ENCODE measurements at regions not wholly inside any gene's neighbourhood (a gene's known extent, or its start where the extent isn't known, plus 50 kb on each side); places are given as distances from the start of the nearest gene placed in this dataset.

DNA sequence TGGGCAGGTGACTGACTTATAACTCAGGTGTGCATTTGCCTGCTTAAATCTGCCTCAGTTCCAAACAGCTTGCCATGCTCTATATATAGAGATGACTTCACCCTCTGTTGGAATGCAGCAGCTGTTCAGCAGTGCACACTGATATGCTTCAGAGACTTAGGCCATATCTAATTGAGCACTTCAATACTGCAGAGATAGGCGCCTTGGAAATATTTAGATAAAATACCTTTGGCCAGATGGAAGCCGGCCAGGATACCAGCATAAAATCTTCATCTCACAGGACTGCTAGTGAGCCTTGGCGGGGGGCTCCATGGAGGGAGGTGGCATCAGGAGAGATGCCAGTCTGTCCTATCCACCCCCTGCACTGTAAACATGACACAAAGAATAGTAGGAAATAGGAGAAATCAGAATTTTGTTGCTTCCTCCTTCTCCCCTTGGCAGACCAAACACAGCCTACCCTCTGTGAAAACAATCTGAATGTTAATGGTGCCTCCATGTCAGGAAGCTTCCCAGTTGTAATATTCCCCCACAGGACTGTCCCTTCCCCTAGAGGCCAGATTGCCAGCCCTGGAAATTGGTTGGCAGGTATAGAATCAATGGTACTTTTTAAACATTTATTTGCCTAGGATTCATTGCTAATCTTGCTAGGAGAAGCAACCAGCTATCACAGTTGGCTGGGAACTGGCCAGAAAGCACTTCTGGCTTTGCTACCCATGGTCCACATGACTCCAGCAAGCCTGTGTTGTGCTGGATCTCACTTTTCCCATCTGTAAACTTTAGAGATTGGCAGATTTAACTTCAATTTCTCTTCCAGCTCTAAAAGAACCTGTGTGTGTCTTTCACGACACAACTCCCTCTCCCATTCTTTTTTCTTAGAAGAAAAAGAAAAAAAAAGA lies 215.5 kb upstream of the KCNMB2 start:
- DNase-seq (ENCODE audit: unreplicated experiment), result peak; percentile 4
- BruUV-seq (replicated peaks), result no TSS peak
- H3K9me3 Mint-ChIP-seq (ENCODE audit: unreplicated experiment), result no peaks in the 10 kb centered on the region
- no peak overlapping the region for H3K4me3 Mint-ChIP-seq (ENCODE audit: unreplicated experiment)
- no peaks in the 10 kb centered on the region for H3K36me3 Mint-ChIP-seq (ENCODE audit: insufficient read depth, unreplicated experiment)
- H3K27ac Mint-ChIP-seq (ENCODE audit: low read depth, unreplicated experiment), result peak overlapping the region; percentile 35
- ChIA-PET CTCF (interaction anchor here (0.6 to 1.4 kb wide), 9 partner anchors 21 to 1274 kb away, joined by 3 to 5 read pairs (median 3); no protein-coding TSS in a partner anchor), POLR2A (interaction anchor here (0.5 to 2.9 kb wide), 16 partner anchors 16 to 1125 kb away, joined by 3 to 20 read pairs (median 3); partner anchors contain the start of gene TBL1XR1)
- intact Hi-C loops (cut with micrococcal nuclease), result loop anchor here (10.0 kb wide), 3 partner anchors 236 to 726 kb away; no protein-coding TSS in a partner anchor
- peaks cover 8% of the 10 kb centered on the region for H3K4me1 Mint-ChIP-seq (ENCODE audit: insufficient read depth, unreplicated experiment)
- no peaks in the 10 kb centered on the region for H3K27me3 Mint-ChIP-seq (ENCODE audit: insufficient read depth, unreplicated experiment)
- TF ChIP-seq, protein P1, sequence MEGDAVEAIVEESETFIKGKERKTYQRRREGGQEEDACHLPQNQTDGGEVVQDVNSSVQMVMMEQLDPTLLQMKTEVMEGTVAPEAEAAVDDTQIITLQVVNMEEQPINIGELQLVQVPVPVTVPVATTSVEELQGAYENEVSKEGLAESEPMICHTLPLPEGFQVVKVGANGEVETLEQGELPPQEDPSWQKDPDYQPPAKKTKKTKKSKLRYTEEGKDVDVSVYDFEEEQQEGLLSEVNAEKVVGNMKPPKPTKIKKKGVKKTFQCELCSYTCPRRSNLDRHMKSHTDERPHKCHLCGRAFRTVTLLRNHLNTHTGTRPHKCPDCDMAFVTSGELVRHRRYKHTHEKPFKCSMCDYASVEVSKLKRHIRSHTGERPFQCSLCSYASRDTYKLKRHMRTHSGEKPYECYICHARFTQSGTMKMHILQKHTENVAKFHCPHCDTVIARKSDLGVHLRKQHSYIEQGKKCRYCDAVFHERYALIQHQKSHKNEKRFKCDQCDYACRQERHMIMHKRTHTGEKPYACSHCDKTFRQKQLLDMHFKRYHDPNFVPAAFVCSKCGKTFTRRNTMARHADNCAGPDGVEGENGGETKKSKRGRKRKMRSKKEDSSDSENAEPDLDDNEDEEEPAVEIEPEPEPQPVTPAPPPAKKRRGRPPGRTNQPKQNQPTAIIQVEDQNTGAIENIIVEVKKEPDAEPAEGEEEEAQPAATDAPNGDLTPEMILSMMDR (IDR thresholded peaks at IDR 0.05; ENCODE audit: unreplicated experiment), result no peak

DNA sequence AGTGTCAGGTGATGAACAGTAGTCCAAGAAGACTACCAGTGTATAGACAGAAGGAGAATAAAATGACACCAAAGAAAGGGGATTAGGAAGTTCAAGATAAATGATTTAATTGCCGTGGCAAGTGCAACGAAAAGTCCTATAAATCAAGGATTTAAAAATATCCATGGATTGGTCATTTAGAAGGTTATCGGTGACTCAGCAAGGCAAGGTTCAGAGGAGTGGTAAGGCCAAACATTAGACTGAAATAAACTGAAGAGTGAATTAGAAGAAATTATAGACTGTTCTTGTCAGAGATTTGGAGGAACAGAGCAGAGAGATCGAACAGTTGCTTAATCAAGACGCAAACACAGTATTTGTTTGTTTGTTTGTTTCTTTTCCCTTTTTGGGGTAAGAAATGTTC lies 211.9 kb upstream of the KCNMB2 start:
- ChIA-PET POLR2A (interaction anchor here (0.6 to 0.9 kb wide), 4 partner anchors 488 to 1127 kb away, joined by 3 to 4 read pairs (median 3); partner anchors contain the start of gene TBL1XR1), CTCF (interaction anchor here (0.6 to 1.3 kb wide), 5 partner anchors 22 to 1297 kb away, joined by 3 to 5 read pairs (median 3); no protein-coding TSS in a partner anchor)
- no TSS peak for BruUV-seq (replicated peaks)
- intact Hi-C loops (cut with micrococcal nuclease), result loop anchor here (2.0 to 10.0 kb wide), 4 partner anchors 240 to 1126 kb away; no protein-coding TSS in a partner anchor
- H3K4me3 Mint-ChIP-seq (ENCODE audit: unreplicated experiment), result no peak overlapping the region
- H3K27me3 Mint-ChIP-seq (ENCODE audit: insufficient read depth, unreplicated experiment), result no peaks in the 10 kb centered on the region
- DNase-seq (ENCODE audit: unreplicated experiment), result no peak
- H3K9me3 Mint-ChIP-seq (ENCODE audit: unreplicated experiment), result no peaks in the 10 kb centered on the region
- no peaks in the 10 kb centered on the region for H3K36me3 Mint-ChIP-seq (ENCODE audit: insufficient read depth, unreplicated experiment)
- peaks cover 8% of the 10 kb centered on the region for H3K4me1 Mint-ChIP-seq (ENCODE audit: insufficient read depth, unreplicated experiment)
- TF ChIP-seq, protein P1 (IDR thresholded peaks at IDR 0.05; ENCODE audit: unreplicated experiment), result no peak
- no peak overlapping the region for H3K27ac Mint-ChIP-seq (ENCODE audit: low read depth, unreplicated experiment)

- no TSS peak for BruUV-seq (replicated peaks)
- H3K27ac Mint-ChIP-seq (ENCODE audit: low read depth, unreplicated experiment), result no peak overlapping the region
- peaks cover 5% of the 10 kb centered on the region for H3K4me1 Mint-ChIP-seq (ENCODE audit: insufficient read depth, unreplicated experiment)
- H3K9me3 Mint-ChIP-seq (ENCODE audit: unreplicated experiment), result no peaks in the 10 kb centered on the region
- H3K4me3 Mint-ChIP-seq (ENCODE audit: unreplicated experiment), result no peak overlapping the region
- intact Hi-C loops (cut with micrococcal nuclease), result loop anchor here (1.0 to 10.0 kb wide), 7 partner anchors 241 to 1813 kb away; no protein-coding TSS in a partner anchor
- DNase-seq (ENCODE audit: unreplicated experiment), result peak; percentile 27
- no peaks in the 10 kb centered on the region for H3K27me3 Mint-ChIP-seq (ENCODE audit: insufficient read depth, unreplicated experiment)
- CTCF ChIA-PET, result interaction anchor here (0.6 to 1.4 kb wide), 4 partner anchors 60 to 1298 kb away, joined by 3 to 5 read pairs (median 4); no protein-coding TSS in a partner anchor
- POLR2A ChIA-PET, result interaction anchor here (0.7 kb wide), 1 partner anchor 508 kb away, joined by 3 read pairs; no protein-coding TSS in a partner anchor
- TF ChIP-seq, protein P1 (IDR thresholded peaks at IDR 0.05; ENCODE audit: unreplicated experiment), result peak; percentile 37
- no peaks in the 10 kb centered on the region for H3K36me3 Mint-ChIP-seq (ENCODE audit: insufficient read depth, unreplicated experiment)
Measured at GRCh38 chr3:178325330-178325729, 210.9 kb upstream of the KCNMB2 start.

GRCh38 chr3:178329936-178330335 lies 206.3 kb upstream of the KCNMB2 start:
- Mint-ChIP-seq H3K27me3 (ENCODE audit: insufficient read depth, unreplicated experiment) (no peaks in the 10 kb centered on the region), H3K36me3 (ENCODE audit: insufficient read depth, unreplicated experiment) (no peaks in the 10 kb centered on the region), H3K4me1 (ENCODE audit: insufficient read depth, unreplicated experiment) (no peaks in the 10 kb centered on the region), H3K27ac (ENCODE audit: low read depth, unreplicated experiment) (no peak overlapping the region), H3K9me3 (ENCODE audit: unreplicated experiment) (peaks cover 1% of the 10 kb centered on the region), H3K4me3 (ENCODE audit: unreplicated experiment) (no peak overlapping the region)
- TF ChIP-seq, protein P1 (IDR thresholded peaks at IDR 0.05; ENCODE audit: unreplicated experiment), result no peak
- no peak for DNase-seq (ENCODE audit: unreplicated experiment)
- CTCF ChIA-PET, result interaction anchor here (1.4 kb wide), 1 partner anchor 55 kb away, joined by 8 read pairs; no protein-coding TSS in a partner anchor
- no TSS peak for BruUV-seq (replicated peaks)
- intact Hi-C loops (cut with micrococcal nuclease), result loop anchor here (5.0 to 10.0 kb wide), 4 partner anchors 245 to 1818 kb away; no protein-coding TSS in a partner anchor
- POLR2A ChIA-PET, result no interaction called here
